ENCODE measurements at regions not wholly inside any gene's neighbourhood (a gene's known extent, or its start where the extent isn't known, plus 50 kb on each side); places are given as distances from the start of the nearest gene placed in this dataset.

DNA sequence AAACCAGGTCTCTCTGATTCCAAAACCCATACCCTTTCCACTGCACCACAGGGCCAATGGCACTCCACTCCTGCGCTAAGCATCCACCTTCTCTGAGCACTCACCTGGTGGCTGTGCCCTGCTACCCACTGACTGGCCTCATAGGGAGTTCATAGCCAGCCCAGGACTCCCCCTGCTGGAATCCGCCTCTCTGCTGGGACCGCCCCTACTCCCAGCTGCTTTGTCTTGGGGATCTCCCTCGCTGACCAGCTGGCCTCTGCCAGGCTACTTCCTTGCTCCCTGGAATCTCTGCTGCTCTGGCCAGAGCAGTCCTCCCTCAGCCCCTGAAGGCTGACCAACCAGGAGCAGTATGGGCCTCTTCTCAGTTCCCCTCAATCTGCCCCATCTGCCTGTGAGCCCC lies 129.7 kb downstream of the FAXC start:
- DNase-seq (ENCODE audit: low read depth) = no peak
- TF ChIP-seq, protein P1, sequence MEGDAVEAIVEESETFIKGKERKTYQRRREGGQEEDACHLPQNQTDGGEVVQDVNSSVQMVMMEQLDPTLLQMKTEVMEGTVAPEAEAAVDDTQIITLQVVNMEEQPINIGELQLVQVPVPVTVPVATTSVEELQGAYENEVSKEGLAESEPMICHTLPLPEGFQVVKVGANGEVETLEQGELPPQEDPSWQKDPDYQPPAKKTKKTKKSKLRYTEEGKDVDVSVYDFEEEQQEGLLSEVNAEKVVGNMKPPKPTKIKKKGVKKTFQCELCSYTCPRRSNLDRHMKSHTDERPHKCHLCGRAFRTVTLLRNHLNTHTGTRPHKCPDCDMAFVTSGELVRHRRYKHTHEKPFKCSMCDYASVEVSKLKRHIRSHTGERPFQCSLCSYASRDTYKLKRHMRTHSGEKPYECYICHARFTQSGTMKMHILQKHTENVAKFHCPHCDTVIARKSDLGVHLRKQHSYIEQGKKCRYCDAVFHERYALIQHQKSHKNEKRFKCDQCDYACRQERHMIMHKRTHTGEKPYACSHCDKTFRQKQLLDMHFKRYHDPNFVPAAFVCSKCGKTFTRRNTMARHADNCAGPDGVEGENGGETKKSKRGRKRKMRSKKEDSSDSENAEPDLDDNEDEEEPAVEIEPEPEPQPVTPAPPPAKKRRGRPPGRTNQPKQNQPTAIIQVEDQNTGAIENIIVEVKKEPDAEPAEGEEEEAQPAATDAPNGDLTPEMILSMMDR (IDR thresholded peaks at IDR 0.05; ENCODE audit: control insufficient read depth, insufficient read depth, low read depth, low read length, missing control alignments) = no peak

DNA sequence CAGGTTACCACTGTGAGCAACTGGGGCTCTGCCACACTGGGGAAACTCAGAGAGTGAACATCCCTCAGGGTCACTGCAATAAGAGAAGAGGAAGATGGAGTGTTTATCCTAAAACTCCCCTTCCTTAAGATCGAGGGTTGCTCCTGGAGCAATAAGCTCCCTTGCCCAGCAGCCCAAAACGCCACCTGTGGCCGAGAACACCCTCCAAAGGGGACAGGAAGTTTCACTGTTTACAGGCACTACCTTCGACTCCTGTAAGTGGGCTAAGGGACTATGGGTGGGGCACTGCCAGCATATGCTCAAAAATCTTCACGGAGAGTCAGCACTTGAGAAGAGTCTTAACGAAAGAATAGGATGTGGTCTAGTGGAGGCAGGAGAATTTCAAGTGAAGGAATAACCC lies 132.5 kb downstream of the FAXC start:
- TF ChIP-seq, protein P1 (IDR thresholded peaks at IDR 0.05; ENCODE audit: control insufficient read depth, insufficient read depth, low read depth, low read length, missing control alignments) = no peak
- no peak overlapping the region for H3K4me3 ChIP-seq (ENCODE audit: control insufficient read depth, low read depth, low read length)
- no peak for DNase-seq (ENCODE audit: low read depth)

More for the DNA sequence above, 129.7 kb downstream of the FAXC start:
- no peak overlapping the region for H3K4me3 ChIP-seq (ENCODE audit: control insufficient read depth, low read depth, low read length)

DNA sequence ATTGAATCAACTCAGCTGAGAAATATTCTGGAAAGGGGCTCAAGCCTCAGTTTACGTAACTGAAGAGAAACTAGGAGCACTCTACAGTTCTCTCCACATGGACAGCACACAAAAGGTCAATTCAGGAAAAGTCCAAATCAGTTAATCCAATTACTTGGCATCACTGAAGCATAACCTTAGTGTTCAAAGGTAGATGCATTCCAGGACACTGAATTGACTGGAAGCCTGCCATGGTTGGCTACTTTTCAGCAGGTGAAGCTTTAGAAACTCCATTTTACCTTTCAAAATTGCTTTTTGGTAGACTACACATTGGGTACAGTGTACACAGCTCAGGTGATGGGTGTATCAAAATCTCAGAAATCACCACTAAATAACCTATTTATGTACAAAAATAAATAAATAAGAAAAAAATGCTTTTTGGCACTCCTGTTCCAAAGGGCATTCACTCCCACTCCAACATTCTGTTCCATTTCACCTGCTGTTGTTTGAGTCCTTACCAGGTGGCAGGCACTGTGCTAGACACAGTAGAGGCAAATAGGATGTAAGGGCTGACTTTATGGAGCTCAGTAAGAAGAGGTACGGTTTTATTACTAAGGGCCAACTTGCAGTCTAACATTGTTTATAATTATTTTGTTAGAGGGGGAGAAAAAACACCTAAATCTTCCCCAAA lies 153.4 kb downstream of the FAXC start:
- DNase-seq (ENCODE audit: low read depth) = no peak
- TF ChIP-seq, protein P1 (IDR thresholded peaks at IDR 0.05; ENCODE audit: control insufficient read depth, insufficient read depth, low read depth, low read length, missing control alignments) = no peak

DNA sequence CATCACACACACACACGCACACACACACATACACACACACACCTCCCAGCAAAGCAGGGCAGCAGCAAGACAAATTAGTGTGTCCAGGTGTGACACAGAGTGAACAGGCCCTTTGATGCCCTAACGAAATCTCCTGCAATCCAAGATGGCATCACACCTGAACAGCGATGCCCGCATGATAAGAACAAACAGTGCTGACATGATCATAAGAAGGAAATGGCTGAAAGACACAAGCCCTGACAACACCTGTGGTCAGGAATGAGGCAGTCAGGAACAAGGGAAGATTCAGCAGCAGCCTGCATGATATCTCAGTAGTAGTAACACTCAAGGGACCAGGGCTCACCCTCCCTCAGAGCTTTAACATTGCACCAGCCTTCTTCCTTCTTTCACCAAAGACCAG lies 156.9 kb downstream of the FAXC start:
- TF ChIP-seq, protein P1 (IDR thresholded peaks at IDR 0.05; ENCODE audit: control insufficient read depth, insufficient read depth, low read depth, low read length, missing control alignments) = no peak
- DNase-seq (ENCODE audit: low read depth) = no peak
- no peak overlapping the region for H3K4me3 ChIP-seq (ENCODE audit: control insufficient read depth, low read depth, low read length)

More for the DNA sequence above, 153.4 kb downstream of the FAXC start:
- H3K4me3 ChIP-seq (ENCODE audit: control insufficient read depth, low read depth, low read length) = no peak overlapping the region

DNA sequence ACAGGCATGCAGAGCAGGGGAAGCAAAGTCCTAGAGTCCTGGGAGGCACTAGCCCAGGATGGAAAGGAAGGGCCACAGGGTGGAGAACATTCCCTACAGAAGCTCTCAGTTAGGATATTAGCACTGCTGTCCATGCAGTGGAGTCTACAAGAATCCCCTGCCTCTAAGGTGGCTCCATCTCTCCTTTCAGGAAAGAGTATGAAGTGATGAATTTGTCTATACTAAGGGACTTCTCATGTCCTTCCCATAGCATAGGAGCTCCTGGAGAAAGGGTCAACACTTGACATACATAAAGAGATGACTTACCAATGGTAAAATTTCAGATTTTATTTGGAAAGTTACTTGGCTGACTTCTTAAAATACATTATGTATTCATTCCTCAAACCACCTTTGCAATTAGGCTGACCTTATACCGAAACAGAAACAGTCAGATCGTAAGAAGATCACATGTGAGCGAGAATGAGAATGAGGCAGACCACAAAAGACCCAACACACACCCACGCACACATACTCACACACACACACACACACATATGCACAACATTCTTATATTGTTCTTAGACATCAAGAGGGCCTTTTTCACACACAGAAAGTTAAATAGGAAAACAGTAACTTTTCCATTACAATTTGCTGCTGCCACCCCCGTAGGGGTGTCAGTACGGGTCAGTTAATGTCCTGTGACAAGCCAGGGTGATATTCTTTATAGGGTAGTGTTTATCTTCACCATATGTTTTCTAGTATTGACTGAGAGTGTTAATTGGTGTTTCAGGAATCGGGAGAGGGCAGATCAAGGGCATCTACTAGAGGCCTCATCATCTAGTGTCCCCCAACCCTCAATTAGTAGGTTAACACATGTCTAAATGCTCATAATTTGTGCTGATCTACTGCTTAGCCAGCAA lies 159.4 kb downstream of the FAXC start:
- TF ChIP-seq, protein P1 (IDR thresholded peaks at IDR 0.05; ENCODE audit: control insufficient read depth, insufficient read depth, low read depth, low read length, missing control alignments) = no peak
- H3K4me3 ChIP-seq (ENCODE audit: control insufficient read depth, low read depth, low read length) = no peak overlapping the region
- DNase-seq (ENCODE audit: low read depth) = no peak

DNA sequence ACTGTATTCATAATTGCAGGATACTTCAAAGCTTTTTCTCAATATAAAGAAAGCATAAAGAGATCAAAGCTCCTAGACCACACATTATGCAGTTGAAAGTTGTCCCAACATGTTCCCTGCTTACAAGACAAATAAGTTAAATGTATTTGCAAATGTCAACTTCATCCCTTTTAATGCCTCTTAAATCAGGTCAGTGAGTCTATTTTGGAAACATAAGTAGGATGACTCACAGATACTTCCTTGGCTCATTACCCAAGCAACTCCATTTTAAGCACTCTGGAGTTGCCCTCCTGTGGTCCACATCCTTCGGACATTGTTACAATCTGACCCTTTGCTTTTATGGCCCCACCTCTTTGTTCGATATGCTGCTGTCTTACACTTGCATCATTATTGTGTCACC lies 162.0 kb downstream of the FAXC start:
- TF ChIP-seq, protein P1 (IDR thresholded peaks at IDR 0.05; ENCODE audit: control insufficient read depth, insufficient read depth, low read depth, low read length, missing control alignments) = no peak
- DNase-seq (ENCODE audit: low read depth) = no peak

More for the DNA sequence above, 162.0 kb downstream of the FAXC start:
- H3K4me3 ChIP-seq (ENCODE audit: control insufficient read depth, low read depth, low read length) = no peak overlapping the region
